OCI-LY7 (cell line): ENCODE measurements at regions not wholly inside any gene's neighbourhood (a gene's known extent, or its start where the extent isn't known, plus 50 kb on each side); places are given as distances from the start of the nearest gene placed in this dataset.

Experiments used
- EZH2phosphoT487 ChIP-seq: fragments of 200-600 bp; sonication (generic); IDR thresholded peaks from 2 replicates; pipeline ENCODE4 v1.6.1; 2018; ENCODE audit warnings: low read depth, borderline replicate concordance, mild to moderate bottlenecking, mixed run types, antibody characterized with exemption, low read length, moderate library complexity, mixed read lengths
- TF ChIP-seq, protein P1 (sequence below): fragments of 200-600 bp; sonication (generic); conservative IDR thresholded peaks from 2 replicates; pipeline ENCODE4 v1.5.1; 2014; ENCODE audit warnings: mild to moderate bottlenecking, antibody characterized with exemption, low read length, moderate library complexity, mixed read lengths

DNA sequence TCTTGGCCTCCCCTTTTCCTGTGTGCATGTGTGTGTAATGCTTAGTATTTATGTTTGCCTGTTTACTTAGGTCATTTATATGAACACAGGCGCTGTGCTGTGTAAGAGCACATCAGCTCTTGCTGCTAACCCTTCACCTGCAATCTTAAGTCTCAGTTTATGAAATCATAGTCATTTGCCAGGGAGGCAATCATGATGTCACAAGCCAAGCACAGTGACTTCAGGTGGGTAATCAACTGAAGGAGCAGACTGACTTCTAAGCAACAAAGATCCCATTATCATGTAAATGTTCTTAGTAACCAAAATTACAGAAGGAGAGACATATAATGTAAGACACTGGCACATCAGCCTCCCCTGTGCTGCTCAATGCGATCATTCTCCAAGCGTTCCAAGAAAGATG, 386.3 kb upstream of the MEIS1 start:
- TF ChIP-seq, protein P1, sequence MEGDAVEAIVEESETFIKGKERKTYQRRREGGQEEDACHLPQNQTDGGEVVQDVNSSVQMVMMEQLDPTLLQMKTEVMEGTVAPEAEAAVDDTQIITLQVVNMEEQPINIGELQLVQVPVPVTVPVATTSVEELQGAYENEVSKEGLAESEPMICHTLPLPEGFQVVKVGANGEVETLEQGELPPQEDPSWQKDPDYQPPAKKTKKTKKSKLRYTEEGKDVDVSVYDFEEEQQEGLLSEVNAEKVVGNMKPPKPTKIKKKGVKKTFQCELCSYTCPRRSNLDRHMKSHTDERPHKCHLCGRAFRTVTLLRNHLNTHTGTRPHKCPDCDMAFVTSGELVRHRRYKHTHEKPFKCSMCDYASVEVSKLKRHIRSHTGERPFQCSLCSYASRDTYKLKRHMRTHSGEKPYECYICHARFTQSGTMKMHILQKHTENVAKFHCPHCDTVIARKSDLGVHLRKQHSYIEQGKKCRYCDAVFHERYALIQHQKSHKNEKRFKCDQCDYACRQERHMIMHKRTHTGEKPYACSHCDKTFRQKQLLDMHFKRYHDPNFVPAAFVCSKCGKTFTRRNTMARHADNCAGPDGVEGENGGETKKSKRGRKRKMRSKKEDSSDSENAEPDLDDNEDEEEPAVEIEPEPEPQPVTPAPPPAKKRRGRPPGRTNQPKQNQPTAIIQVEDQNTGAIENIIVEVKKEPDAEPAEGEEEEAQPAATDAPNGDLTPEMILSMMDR: no peak
- no peak for TF ChIP-seq EZH2phosphoT487
